Nephron (organoid): ENCODE measurements at regions not wholly inside any gene's neighbourhood (a gene's known extent, or its start where the extent isn't known, plus 50 kb on each side); places are given as distances from the start of the nearest gene placed in this dataset.

Experiments
- H3K27ac Mint-ChIP-seq, 3 experiments: 2 replicates each; pipeline ENCODE4 v1.8.0; 2020; ENCODE audit warnings: mixed read lengths in 3 of 3, mild to moderate bottlenecking in 2 of 3, moderate library complexity in 1 of 3
- H3K27me3 Mint-ChIP-seq: 2 replicates; pipeline ENCODE4 v1.8.0; 2021; ENCODE audit warnings: low read depth, mild to moderate bottlenecking, moderate library complexity, mixed read lengths
- H3K36me3 Mint-ChIP-seq: 2 replicates; pipeline ENCODE4 v1.8.0; 2020; ENCODE audit warnings: low read depth, mixed read lengths
- H3K4me1 Mint-ChIP-seq: 2 replicates; pipeline ENCODE4 v1.8.0; 2020; ENCODE audit warnings: mixed read lengths
- H3K4me3 Mint-ChIP-seq, 3 experiments: 2 replicates each; pipeline ENCODE4 v1.8.0; 2020; ENCODE audit warnings: mild to moderate bottlenecking in 3 of 3, mixed read lengths in 3 of 3, moderate library complexity in 2 of 3
- H3K9me3 Mint-ChIP-seq: 2 replicates; pipeline ENCODE4 v1.8.0; 2020; ENCODE audit warnings: mixed read lengths
- TF ChIP-seq, protein P1 (sequence below), 3 experiments: fragments of 200-600 bp; sonication (generic); IDR thresholded peaks; one replicate each; pipeline ENCODE4 v1.5.0; 2021; ENCODE audit warnings: antibody characterized with exemption in 3 of 3; ENCODE audit not compliant: unreplicated experiment in 3 of 3

DNA sequence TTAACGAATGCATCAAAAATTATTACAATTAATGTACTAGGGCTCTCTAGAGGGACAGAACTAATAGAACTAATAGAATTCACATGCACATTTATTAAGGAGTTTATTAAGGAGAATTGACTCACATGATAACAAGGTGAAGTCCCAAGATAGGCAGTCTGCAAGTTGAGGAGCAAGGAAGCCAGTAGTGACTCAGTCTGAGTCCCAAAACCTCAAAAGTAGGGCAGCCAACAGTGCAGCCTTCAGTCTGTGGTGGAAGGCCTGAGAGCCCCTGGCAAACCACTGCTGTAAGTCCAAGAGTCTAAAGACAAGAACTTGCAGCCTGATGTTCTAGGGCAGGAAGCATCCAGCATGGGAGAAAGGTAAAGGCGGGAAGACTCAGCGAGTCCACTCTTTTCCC, 633.8 kb downstream of the SEMA5A start:
- Mint-ChIP-seq H3K27ac (no peak overlapping the region), H3K9me3 (no peaks in the 10 kb centered on the region), H3K36me3 (no peaks in the 10 kb centered on the region), H3K4me1 (no peaks in the 10 kb centered on the region), H3K4me3 (no peak overlapping the region), H3K27me3 (no peaks in the 10 kb centered on the region)
- TF ChIP-seq, protein P1, sequence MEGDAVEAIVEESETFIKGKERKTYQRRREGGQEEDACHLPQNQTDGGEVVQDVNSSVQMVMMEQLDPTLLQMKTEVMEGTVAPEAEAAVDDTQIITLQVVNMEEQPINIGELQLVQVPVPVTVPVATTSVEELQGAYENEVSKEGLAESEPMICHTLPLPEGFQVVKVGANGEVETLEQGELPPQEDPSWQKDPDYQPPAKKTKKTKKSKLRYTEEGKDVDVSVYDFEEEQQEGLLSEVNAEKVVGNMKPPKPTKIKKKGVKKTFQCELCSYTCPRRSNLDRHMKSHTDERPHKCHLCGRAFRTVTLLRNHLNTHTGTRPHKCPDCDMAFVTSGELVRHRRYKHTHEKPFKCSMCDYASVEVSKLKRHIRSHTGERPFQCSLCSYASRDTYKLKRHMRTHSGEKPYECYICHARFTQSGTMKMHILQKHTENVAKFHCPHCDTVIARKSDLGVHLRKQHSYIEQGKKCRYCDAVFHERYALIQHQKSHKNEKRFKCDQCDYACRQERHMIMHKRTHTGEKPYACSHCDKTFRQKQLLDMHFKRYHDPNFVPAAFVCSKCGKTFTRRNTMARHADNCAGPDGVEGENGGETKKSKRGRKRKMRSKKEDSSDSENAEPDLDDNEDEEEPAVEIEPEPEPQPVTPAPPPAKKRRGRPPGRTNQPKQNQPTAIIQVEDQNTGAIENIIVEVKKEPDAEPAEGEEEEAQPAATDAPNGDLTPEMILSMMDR (IDR thresholded peaks at IDR 0.05; ENCODE audit: unreplicated experiment in 3 of 3) = no peak

DNA sequence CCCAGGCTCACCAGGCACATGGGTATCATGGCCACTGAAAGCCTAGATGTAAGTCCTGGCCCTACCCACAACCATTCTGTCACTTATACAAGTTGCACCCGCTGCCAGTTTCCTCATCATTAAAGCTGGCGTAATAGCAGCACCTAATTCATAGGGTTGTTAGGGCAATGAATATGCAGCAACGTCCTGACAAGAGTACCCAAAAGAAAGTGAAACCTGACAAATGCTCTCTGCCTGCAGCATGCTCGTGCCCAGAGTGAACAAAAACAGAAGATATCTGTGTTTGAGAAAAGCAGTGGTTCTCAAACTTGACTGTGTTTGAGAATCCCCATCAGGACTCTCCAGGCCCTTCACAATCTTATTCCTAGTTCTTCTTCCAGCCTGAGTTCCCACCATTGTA, 632.4 kb downstream of the SEMA5A start:
- no peaks in the 10 kb centered on the region for H3K27me3 Mint-ChIP-seq
- no peaks in the 10 kb centered on the region for H3K4me1 Mint-ChIP-seq
- H3K27ac Mint-ChIP-seq = no peak overlapping the region
- H3K36me3 Mint-ChIP-seq = no peaks in the 10 kb centered on the region
- no peak overlapping the region for H3K4me3 Mint-ChIP-seq
- H3K9me3 Mint-ChIP-seq = no peaks in the 10 kb centered on the region
- TF ChIP-seq, protein P1 (IDR thresholded peaks at IDR 0.05; ENCODE audit: unreplicated experiment in 3 of 3) = no peak

DNA sequence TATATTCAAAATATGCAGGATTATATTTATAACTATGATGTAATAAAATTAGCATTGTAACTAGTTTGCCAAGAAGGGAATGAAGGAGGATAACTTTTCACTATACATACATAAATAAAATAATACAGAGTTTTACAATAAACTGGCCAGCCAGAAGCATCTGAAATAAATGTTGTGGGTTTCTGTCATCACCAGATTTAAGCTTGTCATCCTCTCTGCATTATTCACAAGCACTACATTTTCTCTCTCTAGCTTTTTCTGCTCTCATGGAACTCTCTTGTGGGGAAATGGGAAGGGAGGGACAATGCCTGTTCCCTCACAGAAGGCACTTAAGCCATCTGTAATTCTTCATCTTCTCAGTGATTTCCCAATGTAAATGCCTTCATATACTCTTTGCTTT, 626.8 kb downstream of the SEMA5A start:
- Mint-ChIP-seq H3K36me3 (no peaks in the 10 kb centered on the region), H3K27me3 (no peaks in the 10 kb centered on the region), H3K9me3 (peaks cover 6% of the 10 kb centered on the region), H3K4me1 (no peaks in the 10 kb centered on the region), H3K4me3 (no peak overlapping the region), H3K27ac (no peak overlapping the region)
- TF ChIP-seq, protein P1 (IDR thresholded peaks at IDR 0.05; ENCODE audit: unreplicated experiment in 3 of 3) = no peak

DNA sequence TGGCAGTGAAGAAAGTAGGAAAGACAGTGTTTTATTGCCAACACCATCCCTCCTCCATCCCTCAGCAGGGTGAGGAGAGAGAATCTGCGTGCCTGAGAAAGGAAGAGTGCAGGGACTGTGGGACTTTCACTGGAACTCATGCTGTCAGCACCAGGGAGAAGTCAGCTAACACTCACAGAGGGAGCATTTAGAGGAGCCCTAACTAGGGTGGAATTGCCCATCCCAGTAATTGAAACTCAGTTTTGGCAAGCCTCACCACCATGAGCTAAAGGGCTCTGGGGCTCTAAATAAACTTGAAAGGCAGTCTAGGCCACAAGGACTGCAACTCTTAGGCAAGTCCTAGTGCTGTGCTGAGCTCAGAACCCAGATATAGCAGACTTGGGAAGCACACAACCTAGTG, 622.3 kb downstream of the SEMA5A start:
- no peak overlapping the region for H3K4me3 Mint-ChIP-seq
- no peaks in the 10 kb centered on the region for H3K36me3 Mint-ChIP-seq
- peaks cover 3% of the 10 kb centered on the region for H3K4me1 Mint-ChIP-seq
- H3K27ac Mint-ChIP-seq = no peak overlapping the region
- H3K27me3 Mint-ChIP-seq = no peaks in the 10 kb centered on the region
- peaks cover 6% of the 10 kb centered on the region for H3K9me3 Mint-ChIP-seq
- TF ChIP-seq, protein P1 (IDR thresholded peaks at IDR 0.05; ENCODE audit: unreplicated experiment in 3 of 3) = no peak

DNA sequence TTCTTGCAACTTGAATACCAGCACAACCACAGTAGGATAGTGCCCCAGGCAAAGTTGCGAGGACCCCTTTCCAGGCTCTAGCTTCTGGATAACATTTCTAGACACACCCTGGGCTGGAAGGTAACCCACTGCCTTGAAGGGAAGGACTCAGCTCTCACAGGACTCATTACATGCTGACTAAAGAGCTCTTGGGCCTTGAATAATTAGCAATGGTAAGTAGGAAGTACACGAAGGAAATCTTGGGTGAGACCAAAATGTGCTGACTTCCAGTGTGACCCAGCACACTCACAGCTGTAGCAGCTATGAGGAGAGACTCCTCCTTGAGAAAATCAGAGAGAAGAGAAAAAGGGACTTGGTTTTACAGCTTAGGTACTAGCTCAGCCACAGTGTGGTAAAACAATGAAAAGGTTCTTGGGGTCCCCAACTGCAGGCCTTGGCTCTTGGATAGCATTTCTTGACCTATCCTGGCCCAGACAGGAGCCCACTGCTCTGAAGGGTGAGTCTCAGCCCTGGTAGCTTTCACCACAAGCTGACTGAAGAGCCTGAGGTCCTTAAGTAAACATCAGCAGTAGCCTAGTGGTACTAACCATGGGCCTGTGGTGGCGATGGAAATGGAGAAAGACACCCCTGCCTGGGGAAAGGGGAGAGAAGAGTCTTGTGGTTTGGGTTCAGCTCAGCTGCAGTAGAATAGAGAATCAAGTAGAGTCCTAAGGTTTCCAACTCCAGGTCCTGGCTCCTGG, 621.7 kb downstream of the SEMA5A start:
- no peak overlapping the region for H3K27ac Mint-ChIP-seq
- TF ChIP-seq, protein P1 (IDR thresholded peaks at IDR 0.05; ENCODE audit: unreplicated experiment in 3 of 3) = no peak
- H3K27me3 Mint-ChIP-seq = no peaks in the 10 kb centered on the region
- H3K36me3 Mint-ChIP-seq = no peaks in the 10 kb centered on the region
- no peak overlapping the region for H3K4me3 Mint-ChIP-seq
- peaks cover 9% of the 10 kb centered on the region for H3K4me1 Mint-ChIP-seq
- H3K9me3 Mint-ChIP-seq = peaks cover 6% of the 10 kb centered on the region

DNA sequence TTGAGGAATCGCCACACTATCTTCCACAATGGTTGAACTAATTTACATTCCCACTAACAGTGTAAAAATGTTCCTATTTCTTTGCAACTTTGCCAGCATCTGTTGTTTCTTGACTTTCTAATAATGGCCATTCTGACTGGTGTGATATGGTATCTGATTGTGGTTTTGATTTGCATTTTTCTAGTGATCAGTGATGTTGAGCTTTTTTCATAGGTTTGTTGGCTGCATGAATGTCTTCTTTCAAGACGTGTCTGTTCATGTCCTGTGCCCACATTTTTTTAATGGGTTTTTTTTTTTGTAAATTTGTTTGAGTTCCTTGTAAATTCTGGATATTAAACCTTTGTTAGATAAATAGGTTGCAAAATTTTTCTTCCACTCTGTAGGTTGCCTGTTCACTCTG, 615.9 kb downstream of the SEMA5A start:
- no peak overlapping the region for H3K4me3 Mint-ChIP-seq
- TF ChIP-seq, protein P1 (IDR thresholded peaks at IDR 0.05; ENCODE audit: unreplicated experiment in 3 of 3) = no peak
- H3K4me1 Mint-ChIP-seq = peaks cover 9% of the 10 kb centered on the region
- no peaks in the 10 kb centered on the region for H3K36me3 Mint-ChIP-seq
- H3K27ac Mint-ChIP-seq = no peak overlapping the region
- H3K9me3 Mint-ChIP-seq = peaks cover 10% of the 10 kb centered on the region
- no peaks in the 10 kb centered on the region for H3K27me3 Mint-ChIP-seq
